ENCODE measurements at regions not wholly inside any gene's neighbourhood (a gene's known extent, or its start where the extent isn't known, plus 50 kb on each side); places are given as distances from the start of the nearest gene placed in this dataset. TPM values are rescaled to one million over a fixed set of nuclear protein-coding genes. Genes with fewer than 3 reads are reported as not detected.

DNA sequence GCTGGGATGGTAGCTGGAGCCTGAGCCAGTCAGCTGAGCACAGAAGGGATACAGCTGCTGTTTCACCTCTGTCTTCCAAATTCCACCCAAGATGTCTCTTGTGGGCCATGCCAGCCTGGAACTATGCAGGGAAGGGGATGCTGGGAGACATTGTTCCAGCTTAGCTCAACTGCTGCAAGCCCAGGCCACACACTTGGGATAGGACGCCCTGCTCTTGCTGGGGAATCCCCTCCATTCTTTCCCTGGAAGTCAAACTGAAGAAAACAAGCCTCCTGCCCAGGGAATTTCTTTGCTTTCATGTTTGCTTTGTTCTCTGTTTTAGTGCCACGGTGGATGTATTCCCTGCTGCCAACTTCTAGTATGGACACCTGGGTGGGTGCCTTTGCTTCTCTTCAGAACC is 55.2 kb upstream of the CDK13 start:
- H3K4me3 ChIP-seq (ENCODE audit: low read length): no peak overlapping the region

DNA sequence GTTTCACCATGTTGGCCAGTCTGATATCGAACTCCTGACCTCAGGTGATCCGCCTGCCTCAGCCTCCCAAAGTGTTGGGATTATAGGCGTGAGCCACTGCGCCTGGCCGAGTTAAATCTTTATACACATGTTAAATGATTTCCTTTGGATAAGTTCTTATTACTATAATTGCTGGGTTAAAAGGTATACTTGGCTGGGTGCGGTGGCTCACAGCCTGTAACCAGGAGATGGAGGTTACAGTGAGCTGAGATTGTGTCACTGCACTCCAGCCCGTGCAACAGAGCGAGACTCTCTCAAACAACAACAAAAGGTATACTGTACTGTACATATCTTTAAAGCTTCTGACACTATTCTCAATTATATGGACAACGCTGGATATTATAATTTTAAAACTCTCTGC is 53.2 kb upstream of the CDK13 start:
- Histone ChIP-seq H3K4me2 (ENCODE audit: low read length) (no peak overlapping the region), H3K9ac (ENCODE audit: low read depth, low read length) (no peak overlapping the region), H3K36me3 (ENCODE audit: insufficient read depth, low read length) (no peaks in the 10 kb centered on the region), H3K4me3 (ENCODE audit: low read length) (no peak overlapping the region), H3K27me3 (ENCODE audit: control insufficient read depth, insufficient read depth, low read length) (peaks cover 36% of the 10 kb centered on the region), H3K9me3 (replicated peaks; ENCODE audit: low read length) (no peaks in the 10 kb centered on the region), H3K4me1 (ENCODE audit: control insufficient read depth, insufficient read depth, low read length) (no peaks in the 10 kb centered on the region)

More for the DNA sequence above, 55.2 kb upstream of the CDK13 start:
- Histone ChIP-seq H3K4me1 (ENCODE audit: control insufficient read depth, insufficient read depth, low read length) (no peaks in the 10 kb centered on the region), H3K4me2 (ENCODE audit: low read length) (no peak overlapping the region), H3K27me3 (ENCODE audit: control insufficient read depth, insufficient read depth, low read length) (peaks cover 40% of the 10 kb centered on the region), H3K9ac (ENCODE audit: low read depth, low read length) (no peak overlapping the region), H3K36me3 (ENCODE audit: insufficient read depth, low read length) (no peaks in the 10 kb centered on the region), H3K9me3 (replicated peaks; ENCODE audit: low read length) (no peaks in the 10 kb centered on the region)

- Histone ChIP-seq H3K36me3 (ENCODE audit: insufficient read depth, low read length) (no peaks in the 10 kb centered on the region), H3K27me3 (ENCODE audit: control insufficient read depth, insufficient read depth, low read length) (peaks cover 31% of the 10 kb centered on the region), H3K9me3 (replicated peaks; ENCODE audit: low read length) (no peaks in the 10 kb centered on the region), H3K4me2 (ENCODE audit: low read length) (no peak overlapping the region), H3K4me3 (ENCODE audit: low read length) (no peak overlapping the region), H3K9ac (ENCODE audit: low read depth, low read length) (no peak overlapping the region), H3K4me1 (ENCODE audit: control insufficient read depth, insufficient read depth, low read length) (no peaks in the 10 kb centered on the region)
Measured at GRCh38 chr7:39898867-39899266, 51.2 kb upstream of the CDK13 start.

Small RNAs in the stretch of these regions (small RNA-seq; reads per million reads assigned to genes)
- gene RN7SL496P: not detected
- not detected for gene RNU6-719P

All from skeletal muscle satellite cell (primary cell).